Ishikawa (cell line): ENCODE measurements at regions not wholly inside any gene's neighbourhood (a gene's known extent, or its start where the extent isn't known, plus 50 kb on each side); places are given as distances from the start of the nearest gene placed in this dataset.

Experiments
- EP300 ChIP-seq: IDR thresholded peaks from 2 replicates; pipeline ENCODE4 v1.6.1; 2012; ENCODE audit warnings: borderline replicate concordance
- TF ChIP-seq, protein P1 (sequence below): IDR thresholded peaks from 2 replicates; pipeline ENCODE4 v1.6.1; 2012

DNA sequence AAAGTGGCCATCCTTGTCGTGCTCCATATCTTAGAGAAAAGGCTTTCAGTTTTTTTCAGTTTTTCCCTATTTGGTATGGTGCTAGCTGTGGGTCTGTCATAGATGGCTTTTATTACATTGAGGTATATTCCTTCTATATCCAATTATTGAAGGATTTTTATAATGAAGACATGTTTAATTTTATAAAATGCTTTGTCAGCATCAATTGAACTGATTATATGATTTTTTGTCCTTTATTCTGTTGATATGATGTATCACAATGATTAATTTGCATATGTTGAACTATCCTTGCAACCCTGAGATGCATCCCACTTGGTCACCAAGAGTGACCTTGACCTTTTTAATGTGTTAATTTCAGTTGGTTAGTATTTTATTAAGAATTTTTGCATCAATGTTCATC lies 55.1 kb upstream of the VGLL2 start:
- TF ChIP-seq EP300, result no peak
- TF ChIP-seq, protein P1, sequence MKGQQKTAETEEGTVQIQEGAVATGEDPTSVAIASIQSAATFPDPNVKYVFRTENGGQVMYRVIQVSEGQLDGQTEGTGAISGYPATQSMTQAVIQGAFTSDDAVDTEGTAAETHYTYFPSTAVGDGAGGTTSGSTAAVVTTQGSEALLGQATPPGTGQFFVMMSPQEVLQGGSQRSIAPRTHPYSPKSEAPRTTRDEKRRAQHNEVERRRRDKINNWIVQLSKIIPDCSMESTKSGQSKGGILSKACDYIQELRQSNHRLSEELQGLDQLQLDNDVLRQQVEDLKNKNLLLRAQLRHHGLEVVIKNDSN, result no peak
